Stimulated activated CD8-positive, alpha-beta memory T cell treated with anti-CD3 and anti-CD28 coated beads, Interleukin-4, amount 100 ng/mL, for 48 hours (primary cell): ENCODE measurements at regions not wholly inside any gene's neighbourhood (a gene's known extent, or its start where the extent isn't known, plus 50 kb on each side); places are given as distances from the start of the nearest gene placed in this dataset.

Experiments
- DNase-seq: peaks from one replicate; pipeline ENCODE4 v3.0.0-alpha.2; 2020

DNA sequence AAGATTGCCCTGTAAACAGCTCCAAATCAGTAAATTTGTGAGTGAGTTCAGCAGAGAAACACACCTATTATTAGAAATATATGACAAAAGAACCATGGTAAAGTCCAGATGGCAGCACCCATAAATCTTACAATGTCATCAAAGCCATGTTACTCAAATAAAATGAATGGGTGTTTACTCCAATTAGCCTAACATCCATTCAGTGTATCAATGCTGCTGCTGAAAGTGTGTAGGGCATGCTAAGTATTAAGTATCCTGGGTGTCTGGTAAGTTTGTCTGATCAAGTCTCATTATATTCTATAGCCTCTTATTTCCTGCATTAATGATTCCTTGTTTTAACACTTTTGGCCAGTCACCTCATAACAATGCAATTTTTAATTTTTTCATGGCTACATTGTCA is 185.5 kb upstream of the STEAP4 start:
- no peak for DNase-seq

DNA sequence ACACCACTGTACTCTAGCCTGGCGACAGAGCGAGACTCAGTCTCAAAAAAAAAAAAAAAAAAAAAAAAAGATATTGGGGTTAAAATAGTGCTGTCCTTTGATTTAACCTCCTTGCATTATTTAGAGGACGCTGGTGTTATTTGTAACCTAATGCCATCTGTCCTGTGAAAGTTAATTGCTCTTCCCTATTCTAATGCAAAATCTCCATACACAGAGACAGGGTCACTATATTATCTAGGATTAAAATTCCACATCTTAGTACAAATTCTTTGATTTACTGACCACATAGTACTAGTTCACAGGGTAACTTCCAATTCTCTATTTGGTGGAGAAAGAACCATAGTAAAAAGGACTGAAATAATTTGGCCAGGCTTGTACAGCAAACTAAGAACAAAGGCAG is 184.2 kb upstream of the STEAP4 start:
- DNase-seq = no peak

DNA sequence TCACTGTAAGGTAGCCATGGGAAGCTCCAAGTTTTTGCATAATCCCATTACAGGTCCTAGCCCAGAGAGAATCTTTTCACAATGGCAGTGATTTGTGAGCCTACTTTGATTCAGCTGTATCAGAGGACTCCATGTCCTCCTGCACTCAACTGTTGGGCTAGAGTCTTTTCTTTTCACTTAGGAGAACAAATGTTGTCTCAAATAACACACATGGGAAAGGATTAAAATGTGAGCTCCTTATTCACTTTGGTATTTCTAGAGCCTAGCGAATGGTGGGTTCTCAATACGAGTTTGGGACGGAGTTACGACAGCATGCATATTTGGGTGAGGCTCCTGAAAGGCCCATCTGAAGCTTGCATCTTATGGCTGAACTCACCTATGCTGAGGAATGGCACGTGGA is 183.5 kb upstream of the STEAP4 start:
- no peak for DNase-seq

DNA sequence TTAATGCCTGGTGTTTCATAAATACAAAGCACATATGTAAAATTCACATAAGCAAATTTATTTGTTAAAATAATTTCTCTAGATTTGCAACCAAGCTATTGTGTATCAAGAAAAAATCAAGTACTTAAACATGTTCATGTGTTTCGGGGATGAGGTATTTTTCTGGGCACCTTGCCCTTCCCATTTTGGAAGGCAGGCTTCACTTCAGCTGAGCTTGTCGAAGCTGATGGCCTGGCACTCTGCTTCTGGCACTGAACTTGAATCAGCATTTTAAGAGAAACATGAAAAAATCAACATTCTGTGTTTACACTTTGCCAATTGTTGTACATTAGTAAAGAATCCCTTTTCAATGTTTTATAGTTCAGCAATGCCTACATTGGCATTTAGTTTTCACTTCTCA is 179.1 kb upstream of the STEAP4 start:
- no peak for DNase-seq

DNA sequence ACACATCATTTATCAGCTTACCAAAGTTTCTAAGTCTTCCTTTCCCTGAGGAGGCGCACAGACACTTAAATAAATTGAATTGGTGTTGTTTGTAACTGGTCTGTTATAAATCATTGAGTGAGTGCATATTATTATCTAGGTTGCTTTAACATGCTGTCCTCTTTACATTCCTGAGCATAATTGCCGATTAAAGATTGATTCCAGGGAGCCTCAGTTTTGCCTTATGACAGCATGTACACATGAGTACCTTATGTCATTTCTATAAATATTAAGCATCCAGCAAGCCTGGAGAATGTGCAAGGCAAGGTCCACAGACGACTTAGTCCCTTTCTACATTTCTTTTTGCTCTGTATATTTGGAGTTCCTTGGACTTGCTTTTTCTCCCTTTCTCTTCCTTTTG is 177.9 kb upstream of the STEAP4 start:
- DNase-seq = no peak

DNA sequence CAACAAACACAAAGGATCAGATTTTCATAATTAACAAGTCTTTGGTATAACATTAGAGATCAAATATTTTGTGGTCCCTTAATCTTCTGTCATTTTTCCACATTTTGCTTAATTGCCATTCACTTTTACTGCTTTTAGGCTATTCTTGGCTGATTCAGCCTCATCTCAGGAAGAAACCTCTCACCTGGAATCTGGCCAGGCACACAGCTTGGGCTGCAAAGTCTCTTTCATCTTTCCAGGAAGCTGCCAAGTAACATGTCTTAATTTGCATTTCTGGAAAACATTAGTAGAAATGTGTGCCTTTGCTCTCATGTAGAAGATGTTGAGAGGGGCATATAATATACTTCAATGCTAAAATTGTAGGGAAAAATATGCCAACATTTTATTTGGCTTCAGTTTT is 174.2 kb upstream of the STEAP4 start:
- no peak for DNase-seq

DNA sequence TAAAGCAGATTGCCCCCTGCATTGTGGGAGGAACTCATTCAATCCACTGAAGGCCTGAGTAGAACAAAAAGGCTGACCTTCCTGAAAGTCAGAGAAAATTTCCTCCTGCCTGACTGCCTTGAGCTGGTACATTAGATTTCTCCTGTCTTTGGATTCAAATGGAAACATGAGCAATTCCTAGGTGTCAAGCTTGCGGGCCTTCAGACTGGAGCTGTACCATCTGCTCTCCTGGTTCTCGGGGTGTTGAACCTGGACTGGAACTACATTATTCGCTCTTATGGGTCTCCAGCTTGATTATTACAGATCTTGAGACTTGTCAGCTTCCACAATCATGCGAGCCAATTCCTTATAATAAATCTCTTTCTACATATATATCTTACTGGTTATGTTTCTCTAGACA is 173.6 kb upstream of the STEAP4 start:
- DNase-seq = no peak

DNA sequence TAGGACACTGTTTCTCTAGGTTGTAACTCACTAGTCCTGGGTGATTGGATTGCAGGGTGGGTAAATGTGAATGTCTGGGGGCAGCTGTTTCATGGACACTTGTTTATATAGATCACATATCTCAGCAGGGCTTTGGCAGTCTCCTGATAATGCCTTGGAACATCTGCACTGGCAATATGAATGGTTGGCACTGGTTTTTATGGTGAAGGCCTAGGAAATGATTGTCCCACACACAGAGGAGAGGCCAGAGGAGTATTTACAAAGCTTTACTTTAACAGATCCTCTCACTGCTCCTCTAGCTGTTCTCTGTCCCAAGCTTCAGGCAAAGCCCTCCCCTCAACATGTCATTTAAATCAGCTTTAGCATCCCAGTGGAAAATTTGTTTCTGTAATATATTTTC is 171.3 kb upstream of the STEAP4 start:
- no peak for DNase-seq

DNA sequence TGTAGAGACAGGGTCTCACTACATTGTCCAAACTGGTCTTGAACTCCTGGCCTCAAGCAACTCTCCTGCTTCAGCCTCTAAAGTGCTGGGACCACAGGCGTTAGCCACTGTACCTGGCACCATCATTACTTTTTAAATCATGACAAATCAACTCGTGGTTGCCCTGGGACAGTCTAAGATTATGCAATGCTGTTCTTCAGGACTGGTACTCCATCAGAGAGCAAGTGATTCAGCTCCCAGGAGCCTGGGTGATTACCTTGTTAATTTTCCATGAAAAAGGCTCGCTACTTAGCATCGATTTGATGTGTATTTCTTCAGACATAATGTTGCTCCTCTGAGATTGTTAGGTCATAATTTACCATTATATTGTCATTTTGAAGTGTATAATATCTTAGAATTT is 158.9 kb upstream of the STEAP4 start:
- no peak for DNase-seq

DNA sequence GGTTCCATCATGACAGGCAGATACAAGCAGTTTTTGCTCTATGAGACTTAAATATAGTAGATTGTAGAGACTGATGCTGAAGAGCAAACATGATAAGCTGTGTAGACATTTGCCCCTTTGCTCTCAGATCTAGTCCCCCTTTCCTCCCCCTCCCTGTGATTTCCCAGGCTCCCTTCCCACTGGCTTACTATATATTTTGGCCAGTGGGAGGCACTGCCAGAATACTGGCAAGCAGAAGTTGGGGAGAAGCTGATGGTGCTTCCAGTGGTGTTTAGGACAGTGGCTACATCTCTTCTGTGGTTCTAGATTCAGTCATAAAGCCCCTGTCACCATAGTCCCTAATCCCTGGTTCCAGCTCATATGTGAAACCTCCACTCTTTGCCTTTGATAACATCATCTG is 156.1 kb upstream of the STEAP4 start:
- DNase-seq = no peak

DNA sequence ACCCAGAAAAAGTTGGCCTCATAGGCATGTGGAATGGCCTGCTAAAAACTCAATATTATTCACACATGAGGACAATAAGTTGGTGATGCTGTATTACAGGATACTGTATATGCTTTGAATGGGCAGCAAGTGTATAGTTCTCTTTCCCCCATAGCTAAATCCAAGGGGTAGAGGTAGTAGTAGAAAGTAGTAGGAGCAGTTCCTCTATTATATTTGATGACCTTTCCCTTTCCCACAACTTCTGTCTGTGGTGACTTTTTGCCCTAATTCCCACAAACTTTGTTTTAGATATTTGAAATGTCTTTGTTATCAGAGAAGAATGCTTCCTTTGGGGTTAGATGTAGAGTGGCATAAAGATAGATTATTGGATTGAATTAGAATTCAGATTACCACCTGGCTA is 154.0 kb upstream of the STEAP4 start:
- DNase-seq = no peak

DNA sequence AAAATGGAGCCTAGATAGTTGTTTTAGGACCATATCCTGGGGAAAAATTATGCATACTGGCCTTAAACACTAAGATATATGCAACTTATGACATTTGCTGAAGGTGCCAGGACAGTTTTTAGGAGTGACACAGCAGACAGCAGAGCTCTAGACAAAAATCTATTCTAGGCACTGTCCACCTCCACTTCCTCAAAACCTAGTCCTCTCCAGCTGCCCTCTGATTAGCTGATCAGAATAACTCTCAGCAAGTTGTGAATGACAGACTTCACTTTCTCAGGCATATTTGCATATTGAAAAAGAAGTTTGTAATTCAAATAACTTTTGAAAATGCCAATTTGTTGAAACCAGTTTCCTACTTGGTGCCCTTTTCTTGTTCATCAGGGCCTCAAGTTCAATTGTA is 152.3 kb upstream of the STEAP4 start:
- DNase-seq = no peak

DNA sequence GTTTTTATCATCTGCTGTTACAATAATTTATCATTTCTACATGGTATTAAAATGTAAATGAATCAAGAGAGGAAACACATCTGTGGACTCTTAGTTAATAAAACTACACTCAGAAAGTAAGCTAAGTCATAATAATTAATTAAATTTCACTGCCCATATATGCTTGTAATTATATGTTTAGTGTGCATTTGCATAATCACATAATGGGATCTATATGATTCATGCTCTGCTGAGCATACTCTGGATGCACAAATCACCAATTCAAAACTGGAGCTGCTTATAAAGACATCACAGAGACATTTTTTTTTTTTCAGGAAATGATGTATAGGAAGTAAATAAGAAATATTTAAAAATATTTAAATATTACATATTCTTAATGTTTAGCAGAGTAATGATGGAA is 151.6 kb upstream of the STEAP4 start:
- DNase-seq = no peak

DNA sequence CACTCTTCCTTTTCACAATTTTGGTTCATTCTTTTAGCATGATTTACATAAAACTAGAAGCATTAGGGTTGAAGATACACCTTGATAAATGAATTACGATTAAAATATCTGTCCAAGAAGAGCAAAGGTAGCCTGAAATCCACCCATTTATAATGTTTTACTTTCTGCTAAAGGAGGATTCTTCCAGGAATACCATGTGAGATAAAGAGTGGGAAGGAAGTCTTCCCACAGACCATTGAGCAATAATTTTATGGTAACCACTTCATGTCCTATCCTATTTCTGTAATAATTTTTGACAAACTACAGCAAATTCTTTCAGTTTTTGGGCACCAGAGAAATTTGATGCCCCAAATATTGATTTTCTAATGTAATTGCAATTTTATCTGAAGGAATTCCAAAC is 150.6 kb upstream of the STEAP4 start:
- no peak for DNase-seq

DNA sequence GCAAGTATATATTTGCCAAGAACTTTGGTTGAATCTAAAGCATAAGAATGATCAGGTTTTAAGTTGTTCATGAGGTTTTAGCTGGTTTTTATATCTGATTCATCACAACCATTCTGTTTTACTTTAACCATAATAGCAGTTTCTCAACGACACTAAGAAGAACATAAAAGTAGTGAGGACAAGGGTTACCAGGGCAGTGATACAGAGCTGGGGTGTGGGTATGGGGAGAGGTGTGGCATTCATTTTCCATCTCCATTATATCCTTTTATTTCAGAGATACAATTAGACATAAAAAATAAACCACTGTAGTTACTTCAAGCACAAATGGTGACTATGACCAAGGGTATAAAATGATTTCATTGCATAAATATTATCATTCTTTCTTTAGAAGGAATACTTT is 149.8 kb upstream of the STEAP4 start:
- DNase-seq = no peak

DNA sequence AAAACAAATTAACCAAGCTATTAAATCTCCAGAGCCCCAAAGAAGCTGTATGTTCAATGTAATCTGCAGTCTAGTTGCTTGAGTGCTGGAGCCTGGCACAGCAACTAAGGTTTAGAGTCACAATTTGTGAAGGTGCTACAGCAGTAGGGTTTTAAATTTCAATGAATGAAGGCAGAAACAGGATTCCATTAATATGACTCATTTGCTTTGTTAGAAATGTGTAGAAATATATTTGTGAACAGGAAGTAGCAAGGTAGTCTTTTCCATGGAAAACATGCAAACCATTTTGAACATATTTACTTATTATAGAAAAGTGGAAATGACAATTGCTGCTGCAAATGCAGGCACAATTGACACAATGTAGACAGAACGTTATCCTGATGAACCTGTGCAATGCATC is 149.0 kb upstream of the STEAP4 start:
- DNase-seq = no peak

DNA sequence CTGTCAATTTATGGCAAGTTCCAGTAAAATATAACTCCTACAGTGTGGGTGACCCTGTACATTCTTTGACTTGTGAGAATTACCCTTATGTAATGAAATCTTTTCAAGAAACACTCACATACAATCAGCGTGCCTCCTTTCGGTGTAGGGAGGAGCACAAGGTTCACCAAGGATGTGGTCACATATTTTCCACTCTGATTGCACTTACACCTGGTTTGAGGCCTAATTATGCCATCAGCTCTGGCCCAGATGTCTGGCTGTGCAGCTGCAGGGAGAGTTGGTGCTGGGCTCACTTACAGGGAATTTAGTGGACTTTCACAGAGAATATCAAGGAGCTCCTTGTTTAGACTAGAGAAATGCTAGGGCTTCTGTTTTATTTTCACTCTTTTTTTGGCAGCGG is 146.0 kb upstream of the STEAP4 start:
- DNase-seq = no peak

DNA sequence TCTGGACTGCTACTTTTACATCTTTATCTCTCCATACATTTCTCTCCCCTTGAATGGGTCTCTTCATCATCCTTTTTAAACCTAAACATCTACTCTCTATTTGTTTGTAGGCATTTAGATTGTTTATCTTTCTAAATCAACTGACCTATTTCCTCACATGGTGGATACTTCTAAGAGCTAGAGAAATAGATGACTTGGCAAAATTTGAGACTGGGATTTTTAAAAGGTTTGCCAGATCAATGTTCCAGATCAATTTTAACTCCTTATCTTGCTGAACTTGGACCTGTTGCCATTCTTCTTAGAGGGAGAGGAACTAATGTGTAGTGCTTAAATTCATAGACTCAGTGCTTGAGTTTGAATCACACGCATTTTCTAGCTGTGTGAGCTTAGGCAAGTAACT is 144.2 kb upstream of the STEAP4 start:
- DNase-seq = no peak

DNA sequence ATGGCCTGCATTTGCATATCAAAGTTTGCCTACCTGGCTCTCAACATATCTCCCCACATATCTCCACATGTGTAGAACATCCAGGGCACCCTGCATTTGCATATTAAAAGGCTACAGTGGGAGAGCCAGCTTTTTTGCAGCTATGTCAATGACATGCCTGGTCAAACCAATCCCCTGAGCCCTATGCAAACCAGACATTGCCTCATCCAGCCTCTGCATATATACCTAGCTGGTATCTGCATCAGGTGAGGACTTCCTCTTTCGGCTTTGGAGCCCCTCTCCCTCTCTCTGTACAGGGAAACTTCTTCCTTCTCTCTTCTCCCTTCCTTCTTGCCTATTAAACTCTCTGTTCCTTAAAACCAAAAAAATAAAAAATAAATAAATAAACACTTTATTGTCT is 142.7 kb upstream of the STEAP4 start:
- DNase-seq = no peak

DNA sequence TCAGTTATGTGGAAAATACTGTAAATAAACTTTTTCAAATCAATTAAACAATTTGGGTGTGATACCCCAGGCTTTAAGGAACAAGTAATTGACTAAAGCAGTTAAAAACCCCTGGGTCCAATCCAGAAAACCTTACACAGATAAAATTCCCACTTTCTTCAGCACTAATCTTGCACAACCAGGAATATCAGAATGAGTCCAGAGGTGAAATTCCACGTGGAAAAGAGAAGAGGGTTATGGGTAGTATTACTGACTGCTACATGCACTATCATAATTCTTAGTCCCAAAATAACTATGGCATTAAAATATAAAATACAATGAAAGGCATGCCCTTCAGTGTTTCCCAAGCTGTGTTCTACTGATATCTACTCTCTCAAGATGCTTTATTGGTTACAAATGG is 135.7 kb upstream of the STEAP4 start:
- no peak for DNase-seq

DNA sequence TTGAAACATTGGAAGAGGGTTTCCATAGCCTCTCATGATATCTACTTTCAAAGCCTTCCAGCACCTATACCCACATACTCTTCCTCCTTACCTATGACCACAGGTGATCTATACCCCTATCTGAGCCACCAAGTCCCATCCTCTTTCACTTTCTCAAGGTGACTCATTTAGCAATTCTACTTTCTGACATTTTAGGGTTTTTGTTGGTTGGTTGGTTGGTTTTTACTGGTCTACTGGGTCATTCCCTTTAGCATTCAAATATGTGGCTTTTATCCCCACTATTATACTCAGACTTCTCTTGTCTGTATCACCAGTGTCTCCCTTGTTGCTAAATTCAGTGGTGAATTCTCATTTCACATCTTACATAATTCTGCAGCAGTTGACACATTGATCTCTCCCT is 130.4 kb upstream of the STEAP4 start:
- DNase-seq = no peak

DNA sequence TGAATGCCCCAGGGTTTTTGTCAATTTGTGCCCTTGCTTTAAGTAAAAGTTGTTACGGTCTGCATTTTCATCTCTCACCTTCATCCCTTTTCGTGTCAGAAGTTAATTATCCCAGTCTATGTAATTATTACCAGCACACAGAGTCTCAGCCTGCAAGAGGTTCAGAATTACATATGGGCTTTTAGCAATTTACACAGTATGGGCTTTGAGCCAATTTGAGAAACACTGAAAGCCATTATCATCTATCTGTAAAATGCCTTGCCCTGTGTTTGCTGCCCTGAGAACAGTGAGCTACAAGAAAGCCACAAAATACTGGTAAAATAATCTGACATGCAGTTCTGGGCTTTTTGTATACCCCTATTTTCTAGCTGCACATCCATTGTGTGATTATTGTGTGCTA is 125.6 kb upstream of the STEAP4 start:
- no peak for DNase-seq

DNA sequence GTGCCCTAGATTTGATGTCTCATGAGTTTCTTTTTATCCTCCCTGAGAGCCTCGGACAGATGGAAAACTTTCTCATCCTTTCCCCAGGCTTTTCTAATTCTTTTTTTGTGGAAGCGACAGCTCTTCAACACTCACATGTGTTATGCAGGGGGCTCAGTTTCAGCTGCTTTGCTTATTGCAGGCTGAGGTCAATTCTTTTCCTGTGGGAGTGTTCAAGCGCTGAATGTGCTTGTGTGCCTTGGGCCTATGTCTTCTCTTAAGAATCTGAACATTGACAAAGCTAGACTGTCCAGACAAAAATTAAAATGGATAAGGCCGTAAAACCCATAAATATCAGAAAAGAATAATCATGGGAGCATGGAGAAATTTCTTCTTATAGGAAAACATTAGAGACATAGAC is 125.2 kb upstream of the STEAP4 start:
- DNase-seq = no peak

DNA sequence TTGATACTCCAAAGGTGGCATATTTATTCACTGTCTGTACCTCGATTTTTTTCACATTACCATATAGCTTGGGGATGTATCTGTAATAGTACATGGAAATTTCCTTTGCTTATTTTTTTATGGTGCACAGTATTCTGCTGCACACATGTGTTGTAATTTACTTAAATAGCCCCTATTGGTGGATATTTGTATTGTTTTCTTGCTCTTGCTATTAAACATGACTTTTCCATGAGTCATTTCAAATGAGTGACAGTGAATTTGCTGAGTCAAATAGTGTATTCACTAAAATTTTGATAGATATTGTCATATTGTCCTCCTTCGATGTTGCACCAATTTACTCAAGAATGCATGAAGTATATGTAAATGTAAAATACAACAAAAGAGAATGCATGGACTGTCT is 122.7 kb upstream of the STEAP4 start:
- DNase-seq = no peak

DNA sequence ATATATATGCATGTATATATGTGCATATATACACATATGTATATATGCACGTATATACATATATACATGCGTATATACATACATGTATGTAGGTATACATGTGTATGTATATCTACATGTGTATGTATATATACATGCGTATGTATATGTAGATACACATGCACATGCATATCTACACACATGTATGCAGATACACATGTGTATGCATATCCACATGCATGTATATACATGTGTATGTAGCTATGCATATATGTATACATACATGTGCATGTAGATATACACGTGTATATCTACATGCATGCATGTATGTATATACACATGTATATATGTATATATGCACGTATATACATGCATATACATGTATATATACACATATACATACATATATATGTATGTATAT is 95.8 kb upstream of the STEAP4 start:
- DNase-seq = no peak

DNA sequence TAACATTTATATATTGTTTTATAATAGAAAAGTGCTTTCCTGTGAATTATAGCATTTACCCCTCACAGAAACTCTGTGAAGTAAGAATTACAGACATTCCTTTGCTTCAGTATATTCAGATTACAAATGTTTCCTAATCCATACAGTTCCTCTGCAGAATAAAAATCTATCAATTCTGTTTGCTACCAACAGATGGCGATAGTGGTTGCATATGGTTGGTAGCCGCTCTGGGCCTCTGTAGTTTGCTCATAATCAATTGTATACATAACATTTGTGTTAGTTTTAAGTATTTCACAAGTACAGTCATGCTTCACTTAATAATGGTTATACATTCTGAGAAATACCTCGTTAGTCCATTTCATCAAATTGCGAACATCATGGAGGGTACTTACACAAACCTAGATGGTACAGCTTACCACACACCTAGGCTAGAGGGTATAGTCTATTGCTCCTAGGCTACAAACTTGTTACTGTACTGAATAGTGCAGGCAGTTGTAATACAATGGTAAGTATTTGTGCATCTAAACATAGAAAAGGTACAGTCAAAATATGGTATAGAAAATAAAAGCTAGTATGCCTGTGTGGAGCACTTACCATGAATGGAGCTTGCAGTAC is 94.4 kb upstream of the STEAP4 start:
- no peak for DNase-seq
